GM19455 (cell line): ENCODE measurements at regions not wholly inside any gene's neighbourhood (a gene's known extent, or its start where the extent isn't known, plus 50 kb on each side); places are given as distances from the start of the nearest gene placed in this dataset.

Source experiments
- ATAC-seq: cut with Tn5 transposase; IDR thresholded peaks from one replicate; pipeline ENCODE4 v1.9.1; 2021; ENCODE audit not compliant: unreplicated experiment

GRCh38 chr1:98216304-98216703 lies 295.5 kb upstream of the DPYD start:
- ATAC-seq, result no peak

- ATAC-seq, result no peak
These were observed 290.5 kb upstream of the DPYD start for GRCh38 chr1:98211271-98211845.

- no peak for ATAC-seq
These were observed 289.7 kb upstream of the DPYD start for GRCh38 chr1:98210563-98210962.

- ATAC-seq, result no peak
These were observed 289.2 kb upstream of the DPYD start for GRCh38 chr1:98210064-98210463.

- ATAC-seq, result no peak
These were observed 284.6 kb upstream of the DPYD start for GRCh38 chr1:98205291-98206017.

- no peak for ATAC-seq
These were observed 282.6 kb upstream of the DPYD start for GRCh38 chr1:98203466-98203865.

- ATAC-seq, result no peak
These were observed 280.8 kb upstream of the DPYD start for GRCh38 chr1:98201666-98202081.

GRCh38 chr1:98197356-98197755 lies 276.5 kb upstream of the DPYD start:
- ATAC-seq, result no peak

- ATAC-seq, result no peak
These were observed 275.2 kb upstream of the DPYD start for GRCh38 chr1:98196012-98196411.

- ATAC-seq, result no peak
These were observed 267.9 kb upstream of the DPYD start for GRCh38 chr1:98188774-98189173.

- no peak for ATAC-seq
These were observed 264.0 kb upstream of the DPYD start for GRCh38 chr1:98184856-98185255.

GRCh38 chr1:98181036-98181764 lies 260.4 kb upstream of the DPYD start:
- ATAC-seq, result no peak

- no peak for ATAC-seq
These were observed 258.4 kb upstream of the DPYD start for GRCh38 chr1:98179151-98179773.

GRCh38 chr1:98177751-98178150 lies 256.9 kb upstream of the DPYD start:
- no peak for ATAC-seq

GRCh38 chr1:98176936-98177335 lies 256.1 kb upstream of the DPYD start:
- ATAC-seq, result no peak

GRCh38 chr1:98176414-98176813 lies 255.6 kb upstream of the DPYD start:
- ATAC-seq, result no peak

GRCh38 chr1:98172578-98172977 lies 251.7 kb upstream of the DPYD start:
- no peak for ATAC-seq

GRCh38 chr1:98172022-98172421 lies 251.2 kb upstream of the DPYD start:
- ATAC-seq, result no peak

- no peak for ATAC-seq
These were observed 243.7 kb upstream of the DPYD start for GRCh38 chr1:98164509-98164908.

- ATAC-seq, result no peak
These were observed 236.9 kb upstream of the DPYD start for GRCh38 chr1:98157524-98158313.

- no peak for ATAC-seq
These were observed 226.4 kb upstream of the DPYD start for GRCh38 chr1:98147280-98147679.
